ENCODE measurements at regions not wholly inside any gene's neighbourhood (a gene's known extent, or its start where the extent isn't known, plus 50 kb on each side); places are given as distances from the start of the nearest gene placed in this dataset.

DNA sequence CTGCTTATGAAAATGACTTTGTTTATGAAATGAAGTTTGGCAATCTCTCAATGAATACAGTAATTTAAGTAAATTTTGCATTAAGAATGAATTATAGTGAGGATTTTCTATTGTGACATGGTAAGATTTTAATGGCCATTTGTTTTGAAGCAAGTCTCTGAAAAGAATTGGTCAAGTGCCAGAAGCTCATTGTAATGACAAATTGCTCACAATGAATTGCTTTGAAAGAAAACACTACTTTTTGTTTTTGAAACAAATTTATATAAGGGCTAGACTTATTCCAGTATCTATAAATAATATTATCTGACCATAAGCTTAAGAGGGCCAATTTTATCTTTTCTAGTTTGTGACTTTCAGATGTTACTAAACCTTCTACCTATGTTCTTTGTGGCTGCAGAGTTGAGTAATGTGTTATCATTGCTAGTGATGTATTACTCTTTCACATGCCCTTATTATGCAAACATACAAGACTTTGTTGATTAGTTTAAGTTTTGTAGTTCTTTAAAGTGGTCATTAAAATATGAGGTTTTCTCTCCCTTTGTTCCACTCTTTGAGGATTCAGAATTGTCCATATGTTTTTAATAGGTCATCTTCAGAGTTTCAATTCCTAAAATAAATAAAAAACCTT is 93.0 kb upstream of the ZNF608 start:
- DNase-seq (ENCODE audit: low read depth, low spot score), result no peak

DNA sequence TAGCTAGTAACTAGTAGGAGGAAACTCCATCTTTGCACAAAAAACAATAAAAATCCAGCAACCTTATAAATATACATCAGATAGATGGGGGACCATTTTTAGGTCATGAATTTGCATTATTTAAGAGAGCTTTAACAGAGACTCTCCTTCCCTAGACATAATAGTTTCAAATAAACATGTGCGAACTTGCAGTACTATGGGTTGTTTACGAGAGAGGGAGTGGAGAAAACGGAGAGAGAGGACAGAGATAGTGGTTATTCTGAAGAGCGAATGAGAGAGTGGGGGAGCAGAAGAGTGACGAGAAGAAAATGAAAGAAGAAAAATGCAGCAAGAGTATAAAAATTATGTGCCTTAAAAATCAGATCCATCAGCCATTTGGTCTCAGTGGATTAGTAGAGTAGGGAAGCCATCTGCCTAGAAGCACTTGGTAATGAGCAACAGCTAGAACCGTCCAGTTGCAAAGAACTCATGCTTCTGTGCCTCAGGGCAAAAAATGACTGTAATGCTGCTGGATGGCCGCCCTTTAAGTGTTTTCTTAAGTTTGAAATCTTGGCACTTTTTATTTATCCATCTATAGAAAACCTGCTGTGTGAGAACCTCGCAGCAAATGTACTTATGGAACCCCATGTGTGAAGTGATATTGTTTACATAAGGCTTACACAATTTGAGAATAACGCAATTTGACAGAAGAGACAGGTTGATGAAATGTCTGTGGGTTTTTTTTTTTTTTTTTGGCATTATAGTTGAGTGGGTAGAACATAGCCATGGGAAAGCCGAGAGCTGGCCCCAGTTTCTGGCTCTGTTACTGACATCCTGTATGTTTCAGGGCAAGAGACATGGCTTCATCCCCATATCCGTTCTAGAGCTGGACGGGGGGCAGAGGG is 95.6 kb upstream of the ZNF608 start:
- no peak for DNase-seq (ENCODE audit: low read depth, low spot score)

DNA sequence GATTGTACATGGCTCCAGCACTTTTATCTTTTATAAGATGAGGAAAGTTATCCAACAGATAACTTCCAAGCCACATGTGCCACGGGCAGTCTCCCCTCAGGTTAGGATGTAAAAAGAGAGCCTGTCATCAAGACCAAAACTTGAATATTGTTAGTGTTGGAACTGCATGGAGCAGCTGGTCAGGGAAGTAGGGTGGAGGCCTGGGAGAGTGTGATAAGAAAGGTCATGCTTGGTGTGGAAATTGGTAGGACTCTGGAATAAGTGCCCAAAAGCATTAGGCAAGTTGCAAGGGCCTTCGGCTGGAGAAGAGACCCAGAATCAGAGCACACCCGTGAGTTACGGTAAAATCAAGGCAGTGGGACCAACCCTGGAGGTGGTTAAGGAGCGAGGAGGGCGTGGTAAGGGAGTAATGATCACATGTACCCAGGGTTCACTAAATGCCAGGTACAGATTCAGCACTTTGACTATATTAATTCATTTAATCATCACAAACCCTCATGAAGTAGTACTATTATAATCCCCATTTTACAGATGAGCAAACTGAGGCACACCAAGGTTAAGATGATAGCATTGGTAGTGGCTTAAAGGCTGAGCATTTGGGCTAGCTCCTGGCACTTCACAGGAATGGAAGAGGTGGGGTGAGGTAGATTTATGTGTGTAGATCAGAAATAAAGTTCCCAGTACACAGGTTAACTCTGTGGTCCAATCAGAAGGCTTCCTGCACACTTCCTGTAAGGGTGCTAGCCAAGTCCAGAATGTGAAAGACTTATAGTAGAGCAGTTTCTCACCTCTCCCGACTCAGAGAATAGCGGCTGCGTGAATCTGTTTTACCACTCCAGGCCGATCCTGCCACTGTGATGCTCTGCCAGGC is 96.5 kb upstream of the ZNF608 start:
- no peak for DNase-seq (ENCODE audit: low read depth, low spot score)

DNA sequence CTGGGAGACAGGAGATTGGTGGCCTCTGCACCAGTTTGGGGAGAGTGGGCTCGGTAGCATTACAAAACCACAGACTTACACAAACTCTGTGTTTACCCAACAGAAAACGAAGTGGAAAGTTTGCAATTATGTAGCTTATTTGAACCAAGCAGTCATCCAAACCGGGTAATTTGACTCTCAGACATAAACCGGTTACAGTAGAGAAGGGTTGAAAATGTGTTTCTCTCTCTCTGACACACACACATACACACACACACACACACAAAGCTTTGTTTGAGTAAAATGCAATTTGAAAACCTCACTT is 97.1 kb upstream of the ZNF608 start:
- no peak for DNase-seq (ENCODE audit: low read depth, low spot score)

DNA sequence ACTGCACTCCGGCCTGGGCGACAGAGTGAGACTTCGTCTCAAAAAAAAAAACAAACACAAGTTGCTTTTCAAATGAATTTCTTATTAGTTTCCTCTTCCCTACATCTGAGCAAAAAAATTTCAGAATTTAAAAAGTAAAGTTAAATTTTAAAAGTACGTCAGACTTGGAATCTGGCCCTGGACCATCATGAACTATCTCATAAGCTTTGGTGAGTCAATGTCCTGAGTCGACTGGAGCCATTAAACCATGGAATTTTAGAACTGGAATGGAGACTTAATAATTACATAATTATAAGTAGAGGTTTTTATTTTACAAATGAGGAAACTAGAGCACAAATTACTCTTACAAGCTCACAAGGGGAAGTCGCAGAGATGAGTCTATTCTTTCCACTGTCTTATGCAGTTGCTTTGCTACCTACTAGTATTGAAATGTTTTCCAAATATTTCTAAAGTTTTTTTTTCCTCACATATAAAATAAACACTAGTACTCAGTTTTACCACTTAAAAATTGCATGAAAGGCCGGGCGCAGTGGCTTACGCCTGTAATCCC is 98.0 kb upstream of the ZNF608 start:
- DNase-seq (ENCODE audit: low read depth, low spot score), result no peak

DNA sequence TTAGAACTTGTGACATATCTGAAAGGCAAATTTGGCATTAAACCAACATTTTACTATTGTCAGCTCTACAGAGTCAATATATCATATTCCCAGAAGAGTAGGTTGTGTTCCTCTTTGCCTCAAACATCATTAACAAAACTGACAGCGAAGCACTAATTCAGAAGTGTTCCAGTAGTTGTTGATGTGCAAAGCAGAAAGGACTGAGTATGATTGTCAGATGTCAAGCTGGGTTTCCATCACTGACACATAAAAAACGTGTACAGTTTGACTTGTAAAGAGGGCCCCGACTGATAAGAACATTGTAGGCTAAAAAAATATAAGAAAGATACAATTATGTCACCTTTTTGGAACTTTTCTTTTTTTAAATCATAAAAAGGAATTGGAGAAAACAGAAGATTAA is 101.5 kb upstream of the ZNF608 start:
- no peak for DNase-seq (ENCODE audit: low read depth, low spot score)

DNA sequence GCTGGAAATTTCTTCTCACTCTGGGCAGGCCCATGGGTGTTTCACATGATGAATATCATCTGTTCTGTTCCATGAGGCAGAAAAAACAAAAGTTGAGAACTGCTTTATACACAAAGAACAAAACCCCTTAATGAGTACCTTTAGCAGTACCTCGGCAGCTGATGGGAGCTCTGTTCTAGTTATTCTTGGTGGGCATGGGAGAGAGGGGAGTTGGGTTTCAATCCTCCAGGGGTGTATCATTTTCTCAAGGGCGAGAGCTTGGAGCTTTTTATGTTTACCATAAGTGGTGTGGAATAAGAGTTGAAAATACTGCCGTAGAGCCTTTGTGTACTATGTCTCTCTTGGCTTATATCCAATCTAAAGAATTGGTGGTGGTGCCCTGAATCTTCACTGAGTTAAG is 103.3 kb upstream of the ZNF608 start:
- peak; percentile 71 for DNase-seq (ENCODE audit: low read depth, low spot score)

DNA sequence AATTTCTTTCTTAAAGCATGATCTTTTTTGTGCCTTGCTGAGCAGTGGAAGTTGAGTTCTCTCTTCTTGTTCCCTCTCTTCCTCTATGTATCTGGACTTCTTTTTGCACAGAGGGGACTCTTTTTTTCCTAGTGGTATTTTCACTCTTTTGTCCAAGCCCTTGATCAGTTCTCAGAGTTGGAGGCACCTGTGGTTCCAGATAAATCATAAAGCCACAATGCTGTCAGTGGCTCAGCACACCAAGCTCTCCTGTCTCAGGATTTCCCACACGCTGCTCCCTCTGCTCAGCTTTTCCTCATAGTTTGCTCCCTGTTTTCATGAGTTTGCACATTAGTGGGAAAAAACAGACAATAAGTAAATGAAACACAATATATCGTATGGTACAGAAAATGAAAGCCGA is 110.3 kb upstream of the ZNF608 start:
- no peak for DNase-seq (ENCODE audit: low read depth, low spot score)

DNA sequence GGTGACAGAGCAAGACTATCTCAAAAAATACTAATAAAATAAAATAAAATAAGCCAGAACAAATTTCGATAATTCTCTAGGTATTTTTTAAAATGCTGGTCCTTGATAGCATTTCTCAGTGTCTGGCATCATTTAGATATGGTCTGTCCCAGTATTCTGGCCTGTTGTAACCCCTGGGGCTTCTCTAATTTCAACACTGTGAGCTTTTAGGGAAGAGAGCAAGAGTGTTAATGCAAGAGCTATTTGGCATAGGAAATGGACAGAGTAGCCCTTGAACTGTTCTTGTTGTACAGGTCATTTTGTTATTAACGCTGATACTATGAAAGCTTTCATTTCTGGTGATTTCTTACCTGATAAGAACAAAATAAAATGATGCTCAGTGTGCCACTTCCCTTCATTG is 112.2 kb upstream of the ZNF608 start:
- no peak for DNase-seq (ENCODE audit: low read depth, low spot score)

DNA sequence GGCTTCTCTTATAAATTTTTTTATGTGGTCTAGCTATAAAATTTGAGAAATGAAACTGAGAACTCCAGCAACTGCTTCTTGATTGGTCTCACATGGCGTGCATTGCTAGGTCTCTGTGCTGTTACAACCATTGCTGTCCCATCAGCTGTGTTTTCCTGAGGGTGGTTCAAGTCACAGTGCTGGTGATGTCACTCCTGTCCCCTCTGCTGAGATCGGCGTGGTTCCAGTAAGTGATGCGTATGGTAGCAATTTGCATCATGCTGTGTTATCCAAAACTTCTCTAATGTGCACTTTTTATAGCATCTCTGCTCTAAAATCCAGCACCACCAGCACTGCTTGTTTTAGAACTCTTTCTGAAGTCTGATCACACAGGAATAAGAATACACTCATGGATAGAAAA is 112.6 kb upstream of the ZNF608 start:
- no peak for DNase-seq (ENCODE audit: low read depth, low spot score)

DNA sequence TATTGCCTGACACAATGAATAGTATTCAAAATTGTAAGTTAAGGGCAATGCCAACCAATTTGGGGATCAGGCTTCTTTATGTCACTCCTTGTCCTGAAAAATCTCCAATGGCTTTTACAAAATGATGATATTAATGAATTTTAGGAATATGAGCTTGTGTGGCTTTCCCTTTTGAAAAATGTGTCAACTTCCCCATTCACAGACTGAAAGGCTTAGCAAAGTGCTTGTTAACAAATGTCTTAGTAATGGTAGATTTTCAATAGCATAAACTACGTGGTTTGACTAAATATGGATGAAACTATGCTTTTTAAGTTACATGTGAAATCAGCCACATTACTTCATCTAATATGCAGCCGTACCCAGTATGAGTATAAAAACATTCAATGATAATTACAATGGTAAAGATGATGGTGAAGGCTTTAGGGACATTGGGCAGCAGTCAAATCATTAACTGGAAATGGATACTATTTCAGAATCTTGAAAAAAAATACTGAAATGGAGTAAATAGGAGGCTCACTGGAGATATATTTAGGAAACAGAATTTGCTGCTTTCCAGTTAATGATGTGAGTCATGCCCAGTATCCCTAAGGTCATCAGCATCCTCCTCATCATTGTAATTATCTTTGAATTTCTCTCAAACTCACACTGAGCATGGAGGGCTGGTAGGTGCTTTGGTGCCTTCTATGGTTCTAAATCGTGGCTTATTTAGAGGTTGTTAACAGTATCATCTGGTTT is 113.3 kb upstream of the ZNF608 start:
- no peak for DNase-seq (ENCODE audit: low read depth, low spot score)

DNA sequence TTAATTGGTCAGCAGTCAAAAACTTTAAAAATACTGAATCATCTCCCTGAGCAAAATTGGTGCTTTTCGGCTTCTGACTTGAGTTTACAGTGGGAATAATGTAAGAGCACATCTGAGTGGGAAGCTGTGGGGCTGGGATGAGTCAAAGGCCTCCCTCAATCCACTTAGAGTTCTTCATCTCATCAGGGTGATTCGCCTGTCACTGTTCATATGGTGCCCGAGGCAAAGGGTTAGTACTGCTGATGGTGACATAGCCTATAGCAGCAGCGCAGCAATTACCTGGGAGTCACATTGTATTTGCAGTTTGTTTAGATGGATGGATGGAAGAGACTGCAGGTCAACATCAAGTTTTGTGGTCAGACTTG is 113.8 kb upstream of the ZNF608 start:
- DNase-seq (ENCODE audit: low read depth, low spot score), result no peak

DNA sequence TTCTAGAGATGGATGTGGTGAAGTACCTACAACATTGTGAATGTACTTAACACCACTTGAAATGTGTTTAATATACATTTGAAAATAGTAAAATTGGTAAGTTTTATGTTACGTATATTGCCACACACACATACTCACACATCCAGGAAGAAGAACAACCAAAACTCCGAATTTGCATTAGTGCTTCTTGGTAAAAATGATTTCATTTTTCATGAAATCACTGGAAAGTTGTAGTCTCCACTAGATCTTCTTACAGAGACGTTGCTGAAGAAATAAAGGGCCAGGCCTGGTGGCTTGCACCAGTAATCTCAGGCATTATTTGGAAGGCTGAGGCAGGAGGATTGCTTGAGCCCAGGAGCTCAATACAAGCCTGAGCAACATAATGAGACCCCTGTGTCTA is 118.6 kb upstream of the ZNF608 start:
- no peak for DNase-seq (ENCODE audit: low read depth, low spot score)

DNA sequence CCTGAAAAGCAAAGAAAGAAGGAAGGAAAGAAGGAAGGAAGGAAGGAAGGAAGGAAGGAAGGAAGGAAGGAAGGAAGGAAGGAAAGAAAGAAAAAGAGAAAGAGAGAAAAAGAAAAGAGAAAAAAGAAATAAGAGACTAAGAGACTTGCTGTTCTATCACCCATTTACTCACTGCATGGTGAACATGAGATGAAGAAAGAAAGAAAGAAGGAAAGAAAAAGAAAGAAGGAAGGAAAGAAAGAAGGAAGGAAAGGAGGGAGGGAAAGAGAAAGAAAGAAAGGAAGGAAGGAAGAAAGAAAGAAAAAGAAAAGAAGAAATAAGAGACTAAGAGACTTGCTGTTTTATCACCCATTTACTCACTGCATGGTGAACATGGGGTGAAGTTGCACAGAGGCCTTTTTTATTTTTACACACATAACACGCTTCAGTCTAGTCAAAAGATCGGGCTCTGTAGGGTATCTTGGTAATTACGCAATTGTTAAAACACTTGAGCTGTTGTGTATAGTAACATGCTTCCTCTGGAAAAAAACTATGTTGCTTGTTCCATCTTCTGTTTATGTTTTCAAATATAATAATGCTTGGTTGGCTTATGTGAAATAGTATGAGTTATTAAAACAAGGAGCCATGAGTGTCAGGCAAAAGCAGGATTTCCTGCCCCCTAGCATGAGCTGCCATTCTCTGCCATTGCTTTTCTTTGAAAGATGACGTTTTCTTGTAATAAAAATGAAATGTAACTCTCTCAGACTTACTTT is 119.3 kb upstream of the ZNF608 start:
- peak; percentile 73 for DNase-seq (ENCODE audit: low read depth, low spot score)

DNA sequence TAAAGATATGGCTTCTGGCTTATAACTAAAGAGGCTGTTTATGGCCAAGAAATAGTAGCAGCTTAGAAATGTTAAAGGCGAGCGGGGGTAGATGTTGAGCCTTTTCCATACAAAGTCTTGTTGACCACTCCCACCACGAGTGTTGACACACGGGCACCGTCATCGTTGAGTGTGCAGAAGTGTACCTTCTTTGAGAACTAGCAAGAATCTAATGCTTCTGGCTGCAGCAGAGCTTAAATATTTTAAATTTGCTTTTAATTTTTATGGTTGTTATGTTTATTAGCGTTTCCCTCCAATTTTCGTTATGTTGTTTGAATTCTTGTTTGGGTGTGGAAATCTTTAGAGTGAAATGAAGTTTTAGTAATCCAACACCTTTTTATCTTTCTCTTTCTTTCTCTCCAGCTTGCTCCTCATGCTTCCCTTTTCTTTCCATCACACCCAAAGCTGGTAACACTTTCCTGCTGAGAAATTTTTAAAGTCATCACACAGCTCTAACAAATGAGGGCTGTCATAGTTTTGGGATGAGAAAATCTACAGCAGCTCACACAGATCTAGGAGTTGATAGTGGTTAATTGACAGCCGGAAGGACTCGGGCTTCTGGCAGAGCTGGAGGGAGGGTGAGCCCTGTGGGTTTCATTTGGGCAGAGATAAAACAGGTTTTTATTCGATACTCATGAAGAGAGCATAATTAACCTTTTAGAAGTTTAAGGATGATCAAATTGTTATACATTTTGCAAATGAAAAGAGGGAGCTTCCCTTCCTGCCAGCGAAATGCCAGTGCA is 120.1 kb upstream of the ZNF608 start:
- no peak for DNase-seq (ENCODE audit: low read depth, low spot score)

DNA sequence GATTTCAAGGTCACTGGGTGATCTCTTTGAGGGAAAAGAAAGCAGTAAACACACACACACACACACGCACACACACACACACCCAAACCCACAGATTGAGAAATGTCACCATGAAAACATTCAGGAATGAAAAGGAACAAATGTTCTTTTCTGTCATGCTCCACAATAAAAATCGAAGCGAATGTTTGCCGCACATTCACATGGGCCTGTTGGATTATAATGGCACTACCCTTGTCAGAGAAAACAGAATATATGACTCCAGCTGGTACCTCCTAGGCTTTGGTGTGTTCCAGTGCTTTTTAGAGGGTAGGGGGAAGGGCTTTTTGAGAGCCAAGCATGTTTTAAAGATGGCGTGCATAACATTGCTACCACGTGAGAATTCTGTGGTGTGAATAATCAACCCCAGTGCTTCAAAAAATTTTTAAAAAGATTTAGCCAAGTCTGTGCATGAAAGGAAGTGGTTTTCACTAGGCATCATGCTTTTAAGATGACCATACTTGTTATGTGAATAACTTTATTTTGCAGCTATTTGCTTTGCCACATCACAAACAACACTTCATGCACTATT is 120.8 kb upstream of the ZNF608 start:
- DNase-seq (ENCODE audit: low read depth, low spot score), result no peak

DNA sequence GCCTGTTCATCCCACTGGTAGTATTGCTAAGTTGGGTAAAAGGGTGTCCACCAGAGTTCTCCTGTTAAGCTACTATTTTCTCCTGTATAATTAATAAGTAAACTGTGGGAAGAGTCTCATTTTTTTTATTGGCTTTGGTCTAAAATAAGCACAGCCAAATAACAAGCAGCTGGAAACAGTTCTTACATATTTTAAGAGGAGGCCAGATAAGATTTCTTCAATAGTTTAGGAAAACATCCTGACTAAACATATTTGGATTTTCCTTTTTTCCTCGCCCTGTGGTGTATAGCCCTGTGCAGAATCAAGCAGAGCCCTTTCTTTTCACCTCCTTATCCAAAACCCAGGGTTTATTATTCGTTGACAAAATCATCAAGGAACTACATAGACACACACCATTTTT is 122.2 kb upstream of the ZNF608 start:
- DNase-seq (ENCODE audit: low read depth, low spot score), result no peak

DNA sequence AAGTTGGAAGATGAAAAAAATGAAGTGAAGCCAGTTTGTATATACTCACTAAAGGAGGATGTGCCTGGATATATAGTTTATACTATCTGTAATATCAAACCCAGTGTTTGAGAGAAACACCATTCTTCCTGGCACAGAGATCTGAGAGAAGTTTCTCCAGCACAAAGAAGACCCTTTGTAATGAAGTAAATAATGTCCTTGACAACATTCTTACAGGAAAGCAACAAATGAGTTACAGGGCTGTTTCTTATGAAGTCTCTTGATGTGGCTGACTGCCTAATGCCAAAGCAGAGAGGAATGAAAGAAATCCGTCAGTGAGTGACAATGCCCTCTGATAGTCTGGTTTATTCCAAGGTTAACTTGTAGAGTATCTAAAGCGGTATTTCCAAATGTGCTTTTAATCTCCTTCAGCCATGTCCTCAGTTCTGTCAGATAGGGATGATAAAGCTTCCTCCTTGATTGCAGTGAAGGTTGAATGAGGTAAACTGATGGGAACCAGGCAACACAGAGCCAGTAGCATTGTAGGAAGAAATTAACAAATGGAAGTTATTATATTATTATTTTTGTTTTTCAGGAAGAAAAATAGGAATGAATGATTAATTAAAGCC is 123.1 kb upstream of the ZNF608 start:
- DNase-seq (ENCODE audit: low read depth, low spot score), result no peak

DNA sequence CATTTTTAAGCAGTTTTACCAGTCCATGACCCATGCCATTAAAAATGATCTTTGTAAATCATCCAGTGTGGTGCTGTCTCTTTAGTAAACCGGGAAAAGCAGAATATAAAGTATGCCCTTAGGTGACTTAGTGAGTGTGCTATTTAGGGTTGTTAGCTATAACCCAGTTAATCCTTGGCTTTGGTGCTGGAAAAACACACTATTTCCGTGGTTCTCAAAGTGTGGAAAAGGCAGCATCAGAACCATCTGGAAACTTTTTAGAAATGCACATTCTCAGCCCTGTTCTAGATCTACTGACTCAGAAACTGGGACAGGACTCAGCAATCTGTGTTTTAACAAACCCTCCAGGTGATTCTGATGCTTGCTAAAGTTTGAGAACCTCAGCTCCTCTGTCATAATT is 123.6 kb upstream of the ZNF608 start:
- no peak for DNase-seq (ENCODE audit: low read depth, low spot score)

Measured in brain pericyte (primary cell).